Adrenal gland (tissue), 5 donors: ENCODE measurements at regions not wholly inside any gene's neighbourhood (a gene's known extent, or its start where the extent isn't known, plus 50 kb on each side); places are given as distances from the start of the nearest gene placed in this dataset.

Experiments used
- CTCF ChIP-seq, 6 experiments: fragments of 450-650 bp in 4 of 6; fragments of 200-600 bp in 2 of 6; sonication (generic) in 1 of 6; IDR thresholded peaks; 1 replicate in 5 of 6; 2 replicates in 1 of 6; pipeline versions ENCODE4 v1.5.1 to v1.8.0; 2016 to 2021; ENCODE audit warnings: antibody characterized with exemption in 6 of 6, mild to moderate bottlenecking in 2 of 6, moderate library complexity in 1 of 6
- POLR2A ChIP-seq, 2 donors: fragments of 450-650 bp; IDR thresholded peaks; one replicate each; pipeline ENCODE4 v1.6.1; 2017; ENCODE audit warnings: antibody characterized with exemption in 2 of 2, mild to moderate bottlenecking in 2 of 2, moderate library complexity in 1 of 2
- donor health status: DM: no; HTN: no; CAD: no.

- no peak for TF ChIP-seq CTCF (IDR thresholded peaks at IDR 0.05)
- no peak for TF ChIP-seq POLR2A (IDR thresholded peaks at IDR 0.05)
These were observed 390.4 kb upstream of the RGPD4 start for GRCh38 chr2:107436281-107436680.
